Muscle layer of colon (tissue), 2 donors: ENCODE measurements at regions not wholly inside any gene's neighbourhood (a gene's known extent, or its start where the extent isn't known, plus 50 kb on each side); places are given as distances from the start of the nearest gene placed in this dataset.
"Not testable (repeated sequence)": the region's sequence is repeated elsewhere in the genome, so short reads cannot be mapped to it uniquely, and the experiment has no call there.

ENCODE experiments used
- H3K27ac ChIP-seq: one replicate; pipeline ENCODE4 v1.7.0; 2013; ENCODE audit warnings: low read depth, mild to moderate bottlenecking, low read length, moderate library complexity
- H3K27me3 ChIP-seq, 2 donors: one replicate each; pipeline ENCODE4 v1.7.0; 2013; ENCODE audit warnings: low read length in 2 of 2, mild to moderate bottlenecking in 2 of 2; ENCODE audit not compliant: insufficient read depth in 2 of 2, control insufficient read depth in 1 of 2
- H3K36me3 ChIP-seq: one replicate; pipeline ENCODE4 v1.7.0; 2013; ENCODE audit warnings: mild to moderate bottlenecking, low read length; ENCODE audit not compliant: insufficient read depth
- H3K4me1 ChIP-seq: one replicate; pipeline ENCODE4 v1.7.0; 2013; ENCODE audit warnings: mild to moderate bottlenecking, low read length; ENCODE audit not compliant: insufficient read depth
- H3K4me3 ChIP-seq, 2 donors: one replicate each; pipeline ENCODE4 v1.7.0; 2013; ENCODE audit warnings: low read length in 2 of 2, low read depth in 1 of 2, mild to moderate bottlenecking in 1 of 2, moderate library complexity in 1 of 2
- H3K9ac ChIP-seq: one replicate; pipeline ENCODE4 v1.7.0; 2013; ENCODE audit warnings: low read length
- H3K9me3 ChIP-seq: one replicate; pipeline ENCODE4 v1.7.0; 2013; ENCODE audit warnings: mild to moderate bottlenecking, low read length
- donor health status: abdominal sarcoma.
- donor health status: Adenocarcinoma of cecum.

GRCh38 chr5:34412736-34413135, 243.4 kb upstream of the RAI14 start:
- H3K4me3 ChIP-seq, result no peak overlapping the region
- no peak overlapping the region for H3K9ac ChIP-seq
- H3K4me1 ChIP-seq, result no peaks in the 10 kb centered on the region
- no peaks in the 10 kb centered on the region for H3K9me3 ChIP-seq
- H3K27me3 ChIP-seq, result no peaks in the 10 kb centered on the region
- no peaks in the 10 kb centered on the region for H3K36me3 ChIP-seq
- no peak overlapping the region for H3K27ac ChIP-seq

- Histone ChIP-seq H3K4me1 (no peaks in the 10 kb centered on the region), H3K4me3 (no peak overlapping the region), H3K9me3 (no peaks in the 10 kb centered on the region), H3K9ac (no peak overlapping the region), H3K27me3 (no peaks in the 10 kb centered on the region), H3K27ac (no peak overlapping the region), H3K36me3 (no peaks in the 10 kb centered on the region)
These were observed 240.4 kb upstream of the RAI14 start for GRCh38 chr5:34415559-34416198.

- Histone ChIP-seq H3K4me3 (no peak overlapping the region), H3K27ac (no peak overlapping the region), H3K36me3 (no peaks in the 10 kb centered on the region), H3K4me1 (no peaks in the 10 kb centered on the region), H3K9me3 (no peaks in the 10 kb centered on the region), H3K9ac (no peak overlapping the region), H3K27me3 (no peaks in the 10 kb centered on the region)
These were observed 239.6 kb upstream of the RAI14 start for GRCh38 chr5:34416501-34417008.

- H3K27me3 ChIP-seq, H3K36me3 ChIP-seq, H3K4me3 ChIP-seq, H3K4me1 ChIP-seq, H3K9ac ChIP-seq, H3K9me3 ChIP-seq, H3K27ac ChIP-seq: not testable (repeated sequence)
These were observed 235.9 kb upstream of the RAI14 start for GRCh38 chr5:34420191-34420590.

- Histone ChIP-seq H3K4me3 (no peak overlapping the region), H3K27ac (no peak overlapping the region), H3K9ac (no peak overlapping the region), H3K36me3 (no peaks in the 10 kb centered on the region), H3K27me3 (no peaks in the 10 kb centered on the region), H3K4me1 (no peaks in the 10 kb centered on the region), H3K9me3 (no peaks in the 10 kb centered on the region)
These were observed 219.2 kb upstream of the RAI14 start for GRCh38 chr5:34436761-34437501.

- Histone ChIP-seq H3K4me3 (no peak overlapping the region), H3K27me3 (no peaks in the 10 kb centered on the region), H3K4me1 (no peaks in the 10 kb centered on the region), H3K36me3 (no peaks in the 10 kb centered on the region), H3K9ac (no peak overlapping the region), H3K9me3 (no peaks in the 10 kb centered on the region), H3K27ac (no peak overlapping the region)
These were observed 216.5 kb upstream of the RAI14 start for GRCh38 chr5:34439601-34440000.

GRCh38 chr5:34441767-34442166, 214.4 kb upstream of the RAI14 start:
- H3K9me3 ChIP-seq, H3K4me1 ChIP-seq, H3K27me3 ChIP-seq, H3K4me3 ChIP-seq, H3K27ac ChIP-seq, H3K36me3 ChIP-seq, H3K9ac ChIP-seq: not testable (repeated sequence)

GRCh38 chr5:34447424-34447823, 208.7 kb upstream of the RAI14 start:
- Histone ChIP-seq H3K27ac (no peak overlapping the region), H3K36me3 (no peaks in the 10 kb centered on the region), H3K4me1 (no peaks in the 10 kb centered on the region), H3K4me3 (no peak overlapping the region), H3K9ac (no peak overlapping the region), H3K9me3 (no peaks in the 10 kb centered on the region), H3K27me3 (no peaks in the 10 kb centered on the region)

- no peak overlapping the region for H3K9ac ChIP-seq
- H3K27ac ChIP-seq, result no peak overlapping the region
- peaks cover 0 to 4% of the 10 kb centered on the region in 2 donors for H3K27me3 ChIP-seq
- no peaks in the 10 kb centered on the region for H3K9me3 ChIP-seq
- H3K4me1 ChIP-seq, result no peaks in the 10 kb centered on the region
- H3K4me3 ChIP-seq, result no peak overlapping the region
- no peaks in the 10 kb centered on the region for H3K36me3 ChIP-seq
These were observed 206.5 kb upstream of the RAI14 start for GRCh38 chr5:34449639-34450038.

GRCh38 chr5:34450338-34450737, 205.8 kb upstream of the RAI14 start:
- Histone ChIP-seq H3K27ac (no peak overlapping the region), H3K36me3 (no peaks in the 10 kb centered on the region), H3K4me1 (no peaks in the 10 kb centered on the region), H3K9ac (no peak overlapping the region), H3K27me3 (peaks cover 0 to 4% of the 10 kb centered on the region in 2 donors), H3K4me3 (no peak overlapping the region), H3K9me3 (no peaks in the 10 kb centered on the region)

- Histone ChIP-seq H3K4me3 (no peak overlapping the region), H3K9ac (no peak overlapping the region), H3K36me3 (no peaks in the 10 kb centered on the region), H3K4me1 (no peaks in the 10 kb centered on the region), H3K27ac (no peak overlapping the region), H3K9me3 (no peaks in the 10 kb centered on the region), H3K27me3 (peaks cover 0 to 4% of the 10 kb centered on the region in 2 donors)
These were observed 203.8 kb upstream of the RAI14 start for GRCh38 chr5:34452170-34452828.
